Prostate gland (tissue), 2 donors: ENCODE measurements at regions not wholly inside any gene's neighbourhood (a gene's known extent, or its start where the extent isn't known, plus 50 kb on each side); places are given as distances from the start of the nearest gene placed in this dataset.

Source experiments
- CTCF ChIP-seq, 4 experiments: fragments of 200-600 bp in 2 of 4; fragments of 450-650 bp in 2 of 4; sonication (generic) in 2 of 4; IDR thresholded peaks; 1 replicate in 3 of 4; 2 replicates in 1 of 4; pipeline ENCODE4 v1.5.1; 2016 to 2019; ENCODE audit warnings: antibody characterized with exemption in 4 of 4, mild to moderate bottlenecking in 2 of 4, moderate library complexity in 2 of 4
- POLR2A ChIP-seq: fragments of 450-650 bp; IDR thresholded peaks from one replicate; pipeline ENCODE4 v1.6.1; 2016; ENCODE audit warnings: antibody characterized with exemption, mild to moderate bottlenecking
- POLR2AphosphoS5 ChIP-seq: sonication (generic); formaldehyde crosslinking; IDR thresholded peaks from one replicate; pipeline ENCODE4 v1.6.1; 2017; ENCODE audit warnings: antibody characterized with exemption

- TF ChIP-seq POLR2AphosphoS5 (no peak), CTCF (IDR thresholded peaks at IDR 0.05) (no peak), POLR2A (no peak)
Observed at GRCh38 chr3:43156812-43157455, 51.1 kb upstream of the POMGNT2 start.
